ENCODE measurements at regions not wholly inside any gene's neighbourhood (a gene's known extent, or its start where the extent isn't known, plus 50 kb on each side); places are given as distances from the start of the nearest gene placed in this dataset.

DNA sequence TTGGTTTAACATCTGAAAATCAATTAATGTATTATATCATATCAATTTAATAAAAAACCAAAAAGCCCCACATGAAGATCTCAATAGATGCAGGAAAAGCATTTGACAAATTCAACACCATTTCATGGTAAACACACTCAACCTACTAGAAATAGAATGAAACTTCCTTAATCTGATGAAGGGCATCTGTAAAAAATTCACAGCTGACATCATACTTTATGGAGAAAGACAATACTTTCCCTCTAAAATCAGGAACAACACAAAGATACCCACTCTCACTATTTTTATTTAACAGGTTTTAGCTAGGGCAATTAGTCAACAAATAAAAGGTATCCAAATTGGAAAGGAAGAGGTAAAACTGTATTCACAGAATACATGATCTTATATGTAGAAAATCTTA is 303.0 kb upstream of the ZEB2 start:
- intact Hi-C loops (cut with DNase I): no loop called here
- TF ChIP-seq, protein P1, sequence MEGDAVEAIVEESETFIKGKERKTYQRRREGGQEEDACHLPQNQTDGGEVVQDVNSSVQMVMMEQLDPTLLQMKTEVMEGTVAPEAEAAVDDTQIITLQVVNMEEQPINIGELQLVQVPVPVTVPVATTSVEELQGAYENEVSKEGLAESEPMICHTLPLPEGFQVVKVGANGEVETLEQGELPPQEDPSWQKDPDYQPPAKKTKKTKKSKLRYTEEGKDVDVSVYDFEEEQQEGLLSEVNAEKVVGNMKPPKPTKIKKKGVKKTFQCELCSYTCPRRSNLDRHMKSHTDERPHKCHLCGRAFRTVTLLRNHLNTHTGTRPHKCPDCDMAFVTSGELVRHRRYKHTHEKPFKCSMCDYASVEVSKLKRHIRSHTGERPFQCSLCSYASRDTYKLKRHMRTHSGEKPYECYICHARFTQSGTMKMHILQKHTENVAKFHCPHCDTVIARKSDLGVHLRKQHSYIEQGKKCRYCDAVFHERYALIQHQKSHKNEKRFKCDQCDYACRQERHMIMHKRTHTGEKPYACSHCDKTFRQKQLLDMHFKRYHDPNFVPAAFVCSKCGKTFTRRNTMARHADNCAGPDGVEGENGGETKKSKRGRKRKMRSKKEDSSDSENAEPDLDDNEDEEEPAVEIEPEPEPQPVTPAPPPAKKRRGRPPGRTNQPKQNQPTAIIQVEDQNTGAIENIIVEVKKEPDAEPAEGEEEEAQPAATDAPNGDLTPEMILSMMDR (IDR thresholded peaks at IDR 0.05): no peak

DNA sequence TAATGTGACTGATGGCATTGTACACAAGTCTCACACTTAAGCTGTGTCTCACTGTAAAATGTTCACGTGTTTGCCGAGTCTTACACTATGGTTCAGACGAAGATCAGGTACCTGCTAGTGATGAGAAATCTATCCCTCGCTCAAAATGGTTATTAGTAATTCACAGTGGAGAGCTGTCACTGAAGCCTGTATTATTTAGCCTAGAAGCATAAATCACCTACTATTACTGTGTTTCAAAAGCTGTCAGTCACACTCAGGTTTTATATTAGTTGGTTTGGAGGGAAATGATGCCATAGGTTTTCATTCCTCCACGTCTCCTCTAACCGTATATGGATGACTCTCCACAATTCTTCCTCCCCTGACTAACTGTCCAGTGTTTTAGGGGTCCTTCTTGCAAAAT is 292.4 kb upstream of the ZEB2 start:
- Histone ChIP-seq H3K9me3 (no peaks in the 10 kb centered on the region), H3K36me3 (ENCODE audit: insufficient read depth in 1 of 2, low read depth in 1 of 2) (no peaks in the 10 kb centered on the region), H3K27ac (no peak overlapping the region), H3K27me3 (ENCODE audit: insufficient read depth in 3 of 3, low read length in 2 of 3) (no peaks in the 10 kb centered on the region), H3K4me1 (no peaks in the 10 kb centered on the region), H3K4me3 (no peak overlapping the region)
- DNase-seq (no peak), ATAC-seq (no peak)
- intact Hi-C loops (cut with DNase I): no loop called here
- TF ChIP-seq, protein P1 (IDR thresholded peaks at IDR 0.05): no peak
- 92 to 93% (median 92%) methylated on average over 6 of the region's 6 CpGs for WGBS, 3 donors

More for the DNA sequence above, 303.0 kb upstream of the ZEB2 start:
- Histone ChIP-seq H3K4me1 (no peaks in the 10 kb centered on the region), H3K27me3 (ENCODE audit: insufficient read depth in 3 of 3, low read length in 2 of 3) (no peaks in the 10 kb centered on the region), H3K9me3 (no peaks in the 10 kb centered on the region), H3K36me3 (ENCODE audit: insufficient read depth in 1 of 2, low read depth in 1 of 2) (no peaks in the 10 kb centered on the region), H3K4me3 (no peak overlapping the region), H3K27ac (no peak overlapping the region)
- ATAC-seq (no peak), DNase-seq (no peak)

DNA sequence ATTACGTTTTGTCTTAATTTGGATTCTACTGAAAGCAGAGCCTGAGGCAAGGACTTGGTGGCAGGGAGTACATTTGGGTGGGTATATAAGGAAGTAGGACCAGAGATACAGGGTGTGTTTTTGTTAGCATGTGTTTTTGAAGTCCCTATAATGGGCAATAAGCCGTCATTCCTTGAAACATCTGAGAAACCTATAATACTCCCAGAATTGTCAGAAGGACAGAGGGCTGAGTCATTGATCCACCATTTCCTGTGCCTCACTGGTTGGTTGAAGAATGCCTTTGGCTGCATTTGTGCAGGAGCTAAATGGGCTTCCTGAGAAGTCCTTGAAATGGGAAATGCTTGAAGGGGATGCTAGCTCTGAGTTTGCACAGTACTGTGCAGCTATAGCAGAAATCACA is 281.8 kb upstream of the ZEB2 start:
- no peak for DNase-seq
- Histone ChIP-seq H3K9me3 (no peaks in the 10 kb centered on the region), H3K27ac (no peak overlapping the region), H3K27me3 (ENCODE audit: insufficient read depth in 3 of 3, low read length in 2 of 3) (no peaks in the 10 kb centered on the region), H3K4me1 (no peaks in the 10 kb centered on the region), H3K4me3 (no peak overlapping the region), H3K36me3 (ENCODE audit: insufficient read depth in 1 of 2, low read depth in 1 of 2) (no peaks in the 10 kb centered on the region)
- no peak for ATAC-seq
- intact Hi-C loops (cut with DNase I): no loop called here
- TF ChIP-seq, protein P1 (IDR thresholded peaks at IDR 0.05): no peak
- WGBS, 3 donors: 70 to 81% (median 78%) methylated on average over 2 of the region's 2 CpGs

DNA sequence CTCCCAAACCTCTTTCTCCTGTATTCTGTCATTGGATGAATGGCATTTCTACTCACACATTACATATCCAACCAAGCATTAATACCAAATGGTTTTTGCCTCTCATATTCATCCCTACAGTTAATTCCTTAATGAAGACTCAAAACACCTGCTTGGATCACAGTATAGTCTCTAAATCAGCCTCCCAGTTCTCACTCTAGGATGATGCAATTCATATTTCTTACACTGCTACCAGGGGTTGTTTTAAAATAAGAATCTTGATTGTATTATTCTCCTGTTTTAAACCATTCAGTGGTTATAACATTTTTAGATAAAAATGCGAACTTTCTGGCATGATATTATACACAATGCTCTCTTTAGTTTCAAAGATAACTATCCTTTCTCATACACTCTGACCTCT is 281.4 kb upstream of the ZEB2 start:
- H3K27ac ChIP-seq: no peak overlapping the region
- no peaks in the 10 kb centered on the region for H3K4me1 ChIP-seq
- H3K27me3 ChIP-seq (ENCODE audit: insufficient read depth in 3 of 3, low read length in 2 of 3): no peaks in the 10 kb centered on the region
- no peaks in the 10 kb centered on the region for H3K36me3 ChIP-seq (ENCODE audit: insufficient read depth in 1 of 2, low read depth in 1 of 2)
- intact Hi-C loops (cut with DNase I): no loop called here
- H3K9me3 ChIP-seq: no peaks in the 10 kb centered on the region
- TF ChIP-seq, protein P1 (IDR thresholded peaks at IDR 0.05): no peak
- DNase-seq: no peak
- 94 to 100% (median 97%) methylated on average over 1 of the region's 1 CpG for WGBS, 3 donors
- no peak overlapping the region for H3K4me3 ChIP-seq
- no peak for ATAC-seq

DNA sequence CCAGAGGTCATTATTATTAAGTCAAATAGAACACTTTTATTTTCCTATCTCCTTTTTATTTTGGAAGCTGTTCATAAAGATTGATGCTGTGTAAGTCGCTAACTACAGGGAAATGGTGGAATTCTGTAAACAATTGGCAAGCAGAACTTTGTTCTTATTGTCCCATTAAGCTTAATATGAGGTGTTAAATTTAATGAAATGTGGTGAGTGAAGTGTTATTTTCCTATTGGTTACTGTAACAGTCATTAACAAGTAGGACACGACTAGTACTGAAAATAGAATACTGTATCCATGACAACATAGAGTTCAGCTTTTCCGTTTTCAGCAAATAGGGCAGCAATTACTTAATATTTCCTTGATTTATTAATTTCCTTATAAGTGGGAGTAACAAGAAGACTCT is 279.1 kb upstream of the ZEB2 start:
- no peak for DNase-seq
- Histone ChIP-seq H3K27me3 (ENCODE audit: insufficient read depth in 3 of 3, low read length in 2 of 3) (no peaks in the 10 kb centered on the region), H3K36me3 (ENCODE audit: insufficient read depth in 1 of 2, low read depth in 1 of 2) (no peaks in the 10 kb centered on the region), H3K4me1 (no peaks in the 10 kb centered on the region), H3K27ac (no peak overlapping the region), H3K4me3 (no peak overlapping the region), H3K9me3 (no peaks in the 10 kb centered on the region)
- no peak for ATAC-seq
- intact Hi-C loops (cut with DNase I): no loop called here
- TF ChIP-seq, protein P1 (IDR thresholded peaks at IDR 0.05): no peak
- 63 to 65% (median 63%) methylated on average over 3 of the region's 3 CpGs for WGBS, 3 donors

Data from psoas muscle (tissue), 7 donors.